ENCODE measurements at regions not wholly inside any gene's neighbourhood (a gene's known extent, or its start where the extent isn't known, plus 50 kb on each side); places are given as distances from the start of the nearest gene placed in this dataset.

- H2BK15ac ChIP-seq (ENCODE audit: low read depth, low read length) = no peak overlapping the region
- DNase-seq (peak; percentile 32), ATAC-seq (ENCODE audit: low read depth) (peak; percentile 56)
- no peaks in the 10 kb centered on the region; the same call in 1 of the 2 replicates for H3K9me1 ChIP-seq (ENCODE audit: insufficient read depth, low read length)
- H3K27me3 ChIP-seq (ENCODE audit: control insufficient read depth, insufficient read depth, low read length) = no peaks in the 10 kb centered on the region
- no peak overlapping the region for H3K27ac ChIP-seq (ENCODE audit: insufficient read depth, low read length)
- H3K14ac ChIP-seq (replicated peaks; ENCODE audit: low read depth, low read length) = no peak overlapping the region; the same call in 1 of the 2 replicates
- peak overlapping the region; percentile 51 for H2BK5ac ChIP-seq (ENCODE audit: low read depth, low read length, poor library complexity, severe bottlenecking)
- H2AFZ ChIP-seq (replicated peaks; ENCODE audit: low read length, poor library complexity) = peak overlapping the region; percentile 38
- H3K79me1 ChIP-seq (ENCODE audit: low read depth in 1 of 2, low read length in 2 of 2) = no peaks in the 10 kb centered on the region
- ChIA-PET POLR2A (ENCODE audit: unreplicated experiment) (no interaction called here), CTCF (no interaction called here)
- H4K5ac ChIP-seq (ENCODE audit: low read depth, low read length) = peak overlapping the region; percentile 45
- H4K20me1 ChIP-seq (ENCODE audit: insufficient read depth, low read length) = no peaks in the 10 kb centered on the region
- in situ Hi-C loops (cut with MboI; ENCODE audit: low sequenced_read_pairs) (no loop called here), intact Hi-C loops (cut with micrococcal nuclease) (loop anchor here (5.0 kb wide), 1 partner anchor 87 kb away; the partner anchor contains the start of gene IVNS1ABP), dilution Hi-C loops (cut with HindIII; ENCODE audit: low sequenced_read_pairs, unreplicated experiment) (no loop called here)
- H3K4ac ChIP-seq (ENCODE audit: low read depth, low read length) = peak overlapping the region; percentile 34
- no peaks in the 10 kb centered on the region; the same call in 1 of the 2 replicates for H3K9me3 ChIP-seq (ENCODE audit: control insufficient read depth, insufficient read depth, low read length)
- BruUV-seq (replicated peaks) = no TSS peak
- H3K56ac ChIP-seq (ENCODE audit: extremely low read depth, insufficient read depth, low read length) = no peak overlapping the region
- no peaks in the 10 kb centered on the region for H3K36me3 ChIP-seq (ENCODE audit: control insufficient read depth, insufficient read depth, low read length)
- peak overlapping the region; percentile 96 for H3K4me2 ChIP-seq (ENCODE audit: low read depth, low read length)
- peaks cover 6% of the 10 kb centered on the region for H3K4me1 ChIP-seq (ENCODE audit: control insufficient read depth, insufficient read depth, low read length)
- H4K91ac ChIP-seq (ENCODE audit: insufficient read depth, low read depth, low read length) = no peak overlapping the region
- H3K23ac ChIP-seq (ENCODE audit: low read depth, low read length) = no peak overlapping the region; the same call in 1 of the 2 replicates
- H2AK5ac ChIP-seq (ENCODE audit: low read depth, low read length) = no peak overlapping the region
- no peak overlapping the region for H3K9ac ChIP-seq (ENCODE audit: low read depth, low read length)
- peak overlapping the region; percentile 60 for H2AK9ac ChIP-seq (replicated peaks; ENCODE audit: low read depth, low read length, poor library complexity)
- H3K4me3 ChIP-seq (ENCODE audit: insufficient read depth, low read depth, low read length) = peak overlapping the region; percentile 37; the same call in 1 of the 2 replicates
- no peak overlapping the region for H2BK20ac ChIP-seq (ENCODE audit: low read depth, low read length)
- no peak for TF ChIP-seq CEBPB (IDR thresholded peaks at IDR 0.05; ENCODE audit: low read depth, low read length)
- no peak for TF ChIP-seq MAZ (IDR thresholded peaks at IDR 0.05; ENCODE audit: borderline replicate concordance, low read depth, low read length)
- no peak for TF ChIP-seq RAD21 (IDR thresholded peaks at IDR 0.05; ENCODE audit: low read length)
- TF ChIP-seq, protein P1, sequence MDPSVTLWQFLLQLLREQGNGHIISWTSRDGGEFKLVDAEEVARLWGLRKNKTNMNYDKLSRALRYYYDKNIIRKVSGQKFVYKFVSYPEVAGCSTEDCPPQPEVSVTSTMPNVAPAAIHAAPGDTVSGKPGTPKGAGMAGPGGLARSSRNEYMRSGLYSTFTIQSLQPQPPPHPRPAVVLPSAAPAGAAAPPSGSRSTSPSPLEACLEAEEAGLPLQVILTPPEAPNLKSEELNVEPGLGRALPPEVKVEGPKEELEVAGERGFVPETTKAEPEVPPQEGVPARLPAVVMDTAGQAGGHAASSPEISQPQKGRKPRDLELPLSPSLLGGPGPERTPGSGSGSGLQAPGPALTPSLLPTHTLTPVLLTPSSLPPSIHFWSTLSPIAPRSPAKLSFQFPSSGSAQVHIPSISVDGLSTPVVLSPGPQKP (IDR thresholded peaks at IDR 0.05; ENCODE audit: borderline replicate concordance, low read depth, low read length) = no peak
- TF ChIP-seq SMC3 (IDR thresholded peaks at IDR 0.05; ENCODE audit: low read depth, low read length) = no peak
- TF ChIP-seq, protein P2, sequence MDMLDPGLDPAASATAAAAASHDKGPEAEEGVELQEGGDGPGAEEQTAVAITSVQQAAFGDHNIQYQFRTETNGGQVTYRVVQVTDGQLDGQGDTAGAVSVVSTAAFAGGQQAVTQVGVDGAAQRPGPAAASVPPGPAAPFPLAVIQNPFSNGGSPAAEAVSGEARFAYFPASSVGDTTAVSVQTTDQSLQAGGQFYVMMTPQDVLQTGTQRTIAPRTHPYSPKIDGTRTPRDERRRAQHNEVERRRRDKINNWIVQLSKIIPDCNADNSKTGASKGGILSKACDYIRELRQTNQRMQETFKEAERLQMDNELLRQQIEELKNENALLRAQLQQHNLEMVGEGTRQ (IDR thresholded peaks at IDR 0.05; ENCODE audit: low read depth, low read length) = no peak
- no peak for TF ChIP-seq MXI1 (IDR thresholded peaks at IDR 0.05; ENCODE audit: borderline replicate concordance, low read depth, low read length)
- TF ChIP-seq POLR2A (IDR thresholded peaks at IDR 0.05; ENCODE audit: low read depth, low read length) = no peak
- H4K8ac ChIP-seq (ENCODE audit: low read depth in 2 of 2, low read length in 2 of 2) = peak overlapping the region in 1 of 2 experiments; percentile 70; a peak in 2 of 4 replicates
- WGBS, 2 experiments (ENCODE audit: extremely low coverage in 2 of 2, insufficient read length in 1 of 2) = no CpG with 5 or more reads among the region's 12 CpGs
- peak overlapping the region; percentile 11; the same call in 1 of the 2 replicates for H2BK120ac ChIP-seq (ENCODE audit: low read depth, low read length)
- H3K18ac ChIP-seq (ENCODE audit: low read depth, low read length) = peak overlapping the region; percentile 57
Measured at GRCh38 chr1:185404291-185404690, 87.2 kb upstream of the IVNS1ABP start.

Data from IMR-90 (cell line).